T-helper 2 cell treated with Interferon-gamma antibody and Interleukin-4, amounts not matched to agents 100 ng/mL and 5 ng/mL, for 36 hours (primary cell): ENCODE measurements at regions not wholly inside any gene's neighbourhood (a gene's known extent, or its start where the extent isn't known, plus 50 kb on each side); places are given as distances from the start of the nearest gene placed in this dataset.

Experiments used
- intact Hi-C: fragments of 100-400 bp; cut with micrococcal nuclease; formaldehyde crosslinking; loops from one replicate; pipeline ENCODE4 v1.15.1; 2023

GRCh38 chr10:62453274-62453673 lies 79.1 kb downstream of the ZNF365 start:
- intact Hi-C loops: no loop called here

- intact Hi-C loops: no loop called here
These were observed 80.7 kb downstream of the ZNF365 start for GRCh38 chr10:62454687-62455397.

- intact Hi-C loops: no loop called here
These were observed 82.5 kb downstream of the ZNF365 start for GRCh38 chr10:62456611-62457101.

GRCh38 chr10:62457196-62457595 lies 83.0 kb downstream of the ZNF365 start:
- intact Hi-C loops: no loop called here

GRCh38 chr10:62457598-62457997 lies 83.4 kb downstream of the ZNF365 start:
- intact Hi-C loops: no loop called here

GRCh38 chr10:62459072-62459471 lies 84.9 kb downstream of the ZNF365 start:
- intact Hi-C loops: no loop called here

- intact Hi-C loops: no loop called here
These were observed 85.3 kb downstream of the ZNF365 start for GRCh38 chr10:62459500-62459899.

- intact Hi-C loops: no loop called here
These were observed 86.2 kb downstream of the ZNF365 start for GRCh38 chr10:62460393-62460792.

GRCh38 chr10:62461120-62461519 lies 87.0 kb downstream of the ZNF365 start:
- intact Hi-C loops: no loop called here

GRCh38 chr10:62462461-62462860 lies 88.3 kb downstream of the ZNF365 start:
- intact Hi-C loops: no loop called here

- intact Hi-C loops: no loop called here
These were observed 89.2 kb downstream of the ZNF365 start for GRCh38 chr10:62463364-62463763.

- intact Hi-C loops: no loop called here
These were observed 90.1 kb downstream of the ZNF365 start for GRCh38 chr10:62464308-62464707.

GRCh38 chr10:62466590-62466989 lies 92.4 kb downstream of the ZNF365 start:
- intact Hi-C loops: no loop called here

- intact Hi-C loops: no loop called here
These were observed 93.4 kb downstream of the ZNF365 start for GRCh38 chr10:62467527-62467926.

GRCh38 chr10:62471711-62472110 lies 97.5 kb downstream of the ZNF365 start:
- intact Hi-C loops: no loop called here

- intact Hi-C loops: no loop called here
These were observed 99.1 kb downstream of the ZNF365 start for GRCh38 chr10:62473241-62473640.

GRCh38 chr10:62475551-62475950 lies 101.4 kb downstream of the ZNF365 start:
- intact Hi-C loops: no loop called here

- intact Hi-C loops: no loop called here
These were observed 105.4 kb downstream of the ZNF365 start for GRCh38 chr10:62479523-62479922.

- intact Hi-C loops: no loop called here
These were observed 106.0 kb downstream of the ZNF365 start for GRCh38 chr10:62480196-62480595.

GRCh38 chr10:62482581-62482980 lies 108.4 kb downstream of the ZNF365 start:
- intact Hi-C loops: no loop called here

- intact Hi-C loops: loop anchor here (5.0 kb wide), 1 partner anchor 591 kb away; no protein-coding TSS in a partner anchor
These were observed 117.4 kb downstream of the ZNF365 start for GRCh38 chr10:62491597-62491996.

GRCh38 chr10:62492012-62492869 lies 118.1 kb downstream of the ZNF365 start:
- intact Hi-C loops: loop anchor here (1.0 to 5.0 kb wide), 4 partner anchors 103 to 666 kb away; partner anchors contain the start of gene EGR2
